ENCODE measurements at regions not wholly inside any gene's neighbourhood (a gene's known extent, or its start where the extent isn't known, plus 50 kb on each side); places are given as distances from the start of the nearest gene placed in this dataset.

DNA sequence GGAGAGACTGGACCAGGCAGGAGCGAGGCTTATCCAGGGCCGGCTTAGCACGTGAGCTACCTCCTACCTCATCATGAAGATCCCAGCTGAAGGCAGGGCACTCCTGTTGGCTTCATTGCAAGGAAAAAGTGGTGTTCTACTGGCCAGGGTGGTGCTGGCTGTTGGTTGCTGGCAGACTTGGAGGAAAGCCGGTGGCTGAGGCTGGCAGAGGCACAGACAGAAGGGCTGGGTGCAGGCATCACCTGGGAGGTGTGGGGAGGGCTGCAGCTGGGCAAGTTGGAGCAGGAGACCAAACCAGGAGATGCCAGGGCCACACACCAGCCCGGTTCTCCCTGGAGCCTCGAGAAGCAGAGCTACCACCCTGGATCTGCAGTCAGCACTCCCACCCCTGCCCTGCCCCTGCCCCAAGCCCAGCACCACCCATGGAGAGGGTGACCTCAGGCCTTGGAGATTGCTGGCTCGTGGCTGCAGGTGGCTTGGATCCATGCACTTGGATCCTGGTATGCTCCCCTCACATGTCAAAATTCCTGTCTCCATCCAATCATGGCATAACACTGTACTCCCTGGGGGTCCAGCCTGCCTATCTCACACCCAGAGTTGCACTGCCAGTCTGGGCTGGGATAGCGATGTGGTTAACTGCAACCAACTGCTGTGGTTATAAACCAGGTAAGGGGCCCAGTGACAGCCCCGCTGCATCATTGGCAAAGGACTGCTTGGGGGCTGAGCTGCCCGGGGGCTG, 49.7 kb downstream of the GLI2 start:
- DNase-seq (ENCODE audit: low read depth), result no peak
- no peak overlapping the region for H3K4me3 ChIP-seq (ENCODE audit: low read depth, low read length)
- TF ChIP-seq, protein P1, sequence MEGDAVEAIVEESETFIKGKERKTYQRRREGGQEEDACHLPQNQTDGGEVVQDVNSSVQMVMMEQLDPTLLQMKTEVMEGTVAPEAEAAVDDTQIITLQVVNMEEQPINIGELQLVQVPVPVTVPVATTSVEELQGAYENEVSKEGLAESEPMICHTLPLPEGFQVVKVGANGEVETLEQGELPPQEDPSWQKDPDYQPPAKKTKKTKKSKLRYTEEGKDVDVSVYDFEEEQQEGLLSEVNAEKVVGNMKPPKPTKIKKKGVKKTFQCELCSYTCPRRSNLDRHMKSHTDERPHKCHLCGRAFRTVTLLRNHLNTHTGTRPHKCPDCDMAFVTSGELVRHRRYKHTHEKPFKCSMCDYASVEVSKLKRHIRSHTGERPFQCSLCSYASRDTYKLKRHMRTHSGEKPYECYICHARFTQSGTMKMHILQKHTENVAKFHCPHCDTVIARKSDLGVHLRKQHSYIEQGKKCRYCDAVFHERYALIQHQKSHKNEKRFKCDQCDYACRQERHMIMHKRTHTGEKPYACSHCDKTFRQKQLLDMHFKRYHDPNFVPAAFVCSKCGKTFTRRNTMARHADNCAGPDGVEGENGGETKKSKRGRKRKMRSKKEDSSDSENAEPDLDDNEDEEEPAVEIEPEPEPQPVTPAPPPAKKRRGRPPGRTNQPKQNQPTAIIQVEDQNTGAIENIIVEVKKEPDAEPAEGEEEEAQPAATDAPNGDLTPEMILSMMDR (conservative IDR thresholded peaks at IDR 0.05; ENCODE audit: low read depth, low read length), result no peak

DNA sequence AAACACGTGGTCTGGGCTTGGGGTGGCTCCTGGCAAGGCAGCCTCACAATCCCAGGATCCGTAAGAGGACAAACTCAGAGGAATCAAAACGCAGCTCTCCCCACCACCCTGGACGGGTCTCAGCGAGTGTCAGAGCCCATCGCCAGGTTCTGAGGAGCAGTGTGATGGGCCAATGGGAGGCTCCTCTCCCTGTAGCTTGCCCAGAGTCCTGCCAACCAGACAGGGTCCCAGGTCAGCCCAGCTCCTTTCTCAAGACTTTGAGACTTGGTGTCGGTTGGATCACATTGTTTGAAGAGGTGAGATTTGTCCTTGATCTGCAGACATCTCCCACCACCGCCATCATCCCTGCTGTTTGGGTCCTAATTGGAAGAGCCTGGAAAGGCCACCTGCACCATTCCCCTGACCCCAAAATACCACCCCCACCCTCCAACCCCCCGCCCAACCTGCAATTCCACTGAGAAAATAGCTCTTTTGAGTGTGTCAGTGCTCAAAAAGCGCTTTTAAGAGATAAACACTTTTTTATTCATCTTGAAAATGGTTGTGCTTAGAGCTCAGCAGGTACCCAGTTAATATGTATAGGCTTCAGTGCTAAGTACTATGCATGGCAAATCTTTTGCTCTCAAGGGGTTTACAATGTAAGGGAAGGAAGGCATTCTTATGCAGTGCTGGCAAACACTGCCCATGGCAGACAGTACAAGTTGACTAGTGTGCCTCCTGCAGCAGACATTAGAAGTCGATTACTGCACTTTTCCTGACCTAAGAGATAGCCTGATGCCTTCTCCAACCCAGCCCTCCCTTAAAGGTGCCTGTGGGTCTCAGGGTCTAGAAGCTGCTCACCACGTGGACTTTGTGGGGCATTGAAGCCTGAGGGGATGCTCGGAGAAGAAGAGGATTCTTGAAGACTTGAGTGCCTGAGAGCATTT, 50.6 kb downstream of the GLI2 start:
- DNase-seq (ENCODE audit: low read depth), result no peak
- TF ChIP-seq, protein P1 (conservative IDR thresholded peaks at IDR 0.05; ENCODE audit: low read depth, low read length), result no peak
- H3K4me3 ChIP-seq (ENCODE audit: low read depth, low read length), result no peak overlapping the region

DNA sequence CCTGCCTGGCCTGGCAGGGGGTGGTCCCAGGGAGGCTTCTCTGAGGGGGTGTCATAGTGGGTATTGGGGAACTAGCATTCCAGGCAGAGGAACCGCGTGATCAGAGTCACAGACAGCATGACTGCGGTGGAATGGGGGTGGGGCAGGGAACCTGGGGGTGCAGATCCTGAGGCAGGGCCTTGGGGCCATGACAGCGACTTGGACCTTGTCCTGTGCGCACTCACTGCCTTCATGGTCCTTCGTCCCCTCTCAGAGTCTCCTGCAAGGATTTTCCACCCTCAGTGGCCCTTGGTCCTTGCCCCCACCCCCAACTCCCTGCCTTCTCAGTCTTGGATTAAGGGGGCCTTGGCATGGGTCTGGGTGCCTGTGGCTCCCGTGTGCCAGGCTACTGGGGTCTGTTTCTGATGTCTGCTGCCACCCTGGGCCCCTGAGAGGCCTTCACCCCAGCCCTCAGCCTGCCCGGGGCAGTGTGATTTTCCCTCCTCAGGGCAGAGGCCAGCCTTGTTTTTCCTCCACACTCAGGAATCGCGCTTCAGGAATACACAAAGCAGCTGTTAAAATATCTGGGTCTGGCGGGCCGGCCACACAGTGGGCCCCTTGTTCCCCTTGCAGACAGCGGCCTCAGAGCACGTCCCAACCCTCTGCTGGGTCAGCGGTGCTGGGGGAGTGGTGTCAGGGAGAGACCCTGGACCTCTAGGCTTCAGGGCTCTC, 51.6 kb downstream of the GLI2 start:
- no peak for DNase-seq (ENCODE audit: low read depth)
- H3K4me3 ChIP-seq (ENCODE audit: low read depth, low read length), result no peak overlapping the region
- TF ChIP-seq, protein P1 (conservative IDR thresholded peaks at IDR 0.05; ENCODE audit: low read depth, low read length), result no peak

DNA sequence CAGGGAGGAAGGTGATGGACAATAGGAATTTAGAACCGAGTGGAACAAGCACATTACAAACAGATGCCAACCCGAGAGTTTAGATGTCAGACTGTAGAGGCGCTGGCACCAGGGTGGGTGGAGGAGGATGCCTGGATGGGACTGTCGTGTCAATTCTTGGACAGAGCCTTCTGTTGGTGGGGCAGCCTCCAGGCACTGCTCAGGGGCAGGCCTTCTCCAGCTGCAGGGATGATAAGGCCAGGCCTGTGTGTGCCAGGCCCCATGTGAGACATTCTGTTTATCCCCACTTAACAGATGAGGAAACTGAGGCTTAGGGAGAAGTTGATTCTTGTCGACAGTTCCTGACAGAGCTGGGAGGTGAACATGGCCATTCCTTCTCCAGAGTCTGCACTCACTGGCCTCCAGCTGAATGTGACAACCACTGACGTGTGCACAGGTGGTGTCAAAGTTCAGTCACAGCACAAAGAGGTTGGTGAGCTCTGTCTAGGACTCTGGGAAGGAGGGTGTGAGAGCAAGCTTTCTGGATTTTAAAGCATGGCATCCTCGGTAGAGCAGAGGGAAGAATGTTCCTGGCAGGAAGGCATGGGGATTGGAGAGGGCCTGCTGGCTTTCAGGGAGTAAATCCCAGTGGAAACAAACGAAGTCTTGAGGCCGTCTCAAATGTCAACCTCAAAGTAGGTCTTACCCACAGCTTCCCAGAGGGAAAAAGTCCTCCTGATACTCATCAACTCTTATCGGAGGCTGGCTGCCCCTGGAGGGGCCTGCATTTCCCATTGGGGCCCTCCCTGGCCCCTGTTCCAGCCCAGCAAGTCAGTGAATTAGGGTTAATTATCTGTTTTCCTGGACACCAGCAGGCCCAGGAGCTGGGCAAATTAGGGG, 52.4 kb downstream of the GLI2 start:
- no peak overlapping the region for H3K4me3 ChIP-seq (ENCODE audit: low read depth, low read length)
- DNase-seq (ENCODE audit: low read depth), result no peak
- TF ChIP-seq, protein P1 (conservative IDR thresholded peaks at IDR 0.05; ENCODE audit: low read depth, low read length), result no peak

DNA sequence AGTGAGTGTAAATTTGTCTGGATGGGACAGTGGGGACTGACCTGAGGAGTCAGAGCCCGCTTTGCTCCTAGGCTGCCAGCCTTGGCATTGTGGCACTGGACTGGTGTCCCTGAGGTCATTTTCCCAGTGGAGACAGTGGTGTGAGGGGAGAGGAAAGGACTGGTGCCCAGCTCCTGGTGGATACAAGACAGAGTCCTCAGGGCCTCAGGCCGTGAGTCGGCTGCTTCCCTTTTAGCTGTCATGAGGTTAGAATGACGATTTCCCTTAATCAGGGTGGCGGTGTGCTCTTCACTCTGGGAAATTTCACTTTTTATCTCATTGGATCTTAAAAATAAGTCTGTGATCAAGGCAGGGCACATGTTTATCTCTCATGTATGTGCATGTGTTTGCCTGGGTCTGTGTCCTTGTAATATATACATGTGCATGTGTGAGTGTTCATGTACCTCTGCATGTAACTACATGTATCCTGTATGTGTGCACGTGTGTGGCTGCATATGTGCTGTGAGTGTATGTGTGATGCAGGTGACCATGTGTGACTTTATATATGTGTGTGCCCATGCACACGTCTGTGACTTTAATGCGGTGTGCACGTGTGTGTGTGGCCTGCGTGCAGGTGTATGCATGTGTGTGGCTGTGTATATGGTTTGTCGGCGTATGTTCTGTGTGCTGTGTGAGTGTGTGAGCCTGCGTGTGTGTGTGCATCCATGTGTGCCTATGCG, 55.7 kb downstream of the GLI2 start:
- no peak for DNase-seq (ENCODE audit: low read depth)
- no peak overlapping the region for H3K4me3 ChIP-seq (ENCODE audit: low read depth, low read length)
- TF ChIP-seq, protein P1 (conservative IDR thresholded peaks at IDR 0.05; ENCODE audit: low read depth, low read length), result no peak

DNA sequence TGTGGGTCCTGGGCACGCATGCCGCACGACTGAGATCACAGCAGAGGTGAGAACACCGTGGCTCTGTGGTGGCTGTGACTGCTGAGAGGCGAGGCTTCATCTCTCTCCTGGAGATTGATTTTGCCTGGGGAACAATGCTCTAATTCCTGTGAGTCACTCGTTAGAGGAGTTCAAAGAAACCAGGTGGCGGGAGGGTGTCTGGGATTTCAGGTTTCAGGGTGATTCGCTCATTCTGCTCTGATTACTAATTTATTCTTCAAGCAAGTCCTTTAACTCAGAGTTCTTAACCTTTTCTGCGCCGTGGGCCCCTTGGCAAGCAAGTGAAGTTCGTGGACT, 56.3 kb downstream of the GLI2 start:
- peak; percentile 16 for DNase-seq (ENCODE audit: low read depth)
- H3K4me3 ChIP-seq (ENCODE audit: low read depth, low read length), result no peak overlapping the region
- TF ChIP-seq, protein P1 (conservative IDR thresholded peaks at IDR 0.05; ENCODE audit: low read depth, low read length), result no peak

Data from epithelial cell of proximal tubule (primary cell).